ENCODE measurements at regions not wholly inside any gene's neighbourhood (a gene's known extent, or its start where the extent isn't known, plus 50 kb on each side); places are given as distances from the start of the nearest gene placed in this dataset.

GRCh38 chr14:98162856-98163805 lies 1108.9 kb downstream of the BCL11B start:
- H3K4me2 ChIP-seq (ENCODE audit: unreplicated experiment): no peak overlapping the region
- H4K20me1 ChIP-seq (ENCODE audit: insufficient read depth): no peaks in the 10 kb centered on the region
- no peak overlapping the region for H3K4me3 ChIP-seq
- no peaks in the 10 kb centered on the region for H3K79me2 ChIP-seq (ENCODE audit: insufficient read depth)
- H3K9ac ChIP-seq: no peak overlapping the region
- H3K9me2 ChIP-seq (ENCODE audit: insufficient read depth): no peaks in the 10 kb centered on the region
- H3K9me3 ChIP-seq (ENCODE audit: low read depth): no peaks in the 10 kb centered on the region
- H2AFZ ChIP-seq: no peak overlapping the region
- H3K27ac ChIP-seq: no peak overlapping the region
- H3K4me1 ChIP-seq (ENCODE audit: insufficient read depth): no peaks in the 10 kb centered on the region
- no peak for DNase-seq
- no peaks in the 10 kb centered on the region for H3K36me3 ChIP-seq (ENCODE audit: low read depth)
- in situ Hi-C loops (cut with MboI): no loop called here
- no peaks in the 10 kb centered on the region for H3K27me3 ChIP-seq (replicated peaks; ENCODE audit: insufficient read depth)
- no peaks in the 10 kb centered on the region for H3F3A ChIP-seq (ENCODE audit: insufficient read depth)
- 41% methylated on average over 26 of the region's 26 CpGs for WGBS, 2 experiments (ENCODE audit: low coverage in 1 of 2, low lambda C conversion rate in 2 of 2, missing lambda C conversion rate in 2 of 2)
- TF ChIP-seq EZH2phosphoT487 (IDR thresholded peaks at IDR 0.05; ENCODE audit: insufficient read depth, low read depth) (no peak), EZH2 (IDR thresholded peaks at IDR 0.05; ENCODE audit: insufficient read depth, poor library complexity, severe bottlenecking) (no peak)

- Histone ChIP-seq H3K4me2 (ENCODE audit: unreplicated experiment) (no peak overlapping the region), H3K4me3 (no peak overlapping the region), H3K9ac (no peak overlapping the region), H3K9me3 (ENCODE audit: low read depth) (no peaks in the 10 kb centered on the region), H3K27ac (no peak overlapping the region), H3K79me2 (ENCODE audit: insufficient read depth) (no peaks in the 10 kb centered on the region), H4K20me1 (ENCODE audit: insufficient read depth) (no peaks in the 10 kb centered on the region), H3K4me1 (ENCODE audit: insufficient read depth) (no peaks in the 10 kb centered on the region), H3F3A (ENCODE audit: insufficient read depth) (no peaks in the 10 kb centered on the region), H3K36me3 (ENCODE audit: low read depth) (no peaks in the 10 kb centered on the region), H3K27me3 (replicated peaks; ENCODE audit: insufficient read depth) (no peaks in the 10 kb centered on the region), H3K9me2 (ENCODE audit: insufficient read depth) (no peaks in the 10 kb centered on the region), H2AFZ (no peak overlapping the region)
- TF ChIP-seq EZH2 (IDR thresholded peaks at IDR 0.05; ENCODE audit: insufficient read depth, poor library complexity, severe bottlenecking) (no peak), EZH2phosphoT487 (IDR thresholded peaks at IDR 0.05; ENCODE audit: insufficient read depth, low read depth) (no peak)
- WGBS, 2 experiments (ENCODE audit: low coverage in 1 of 2, low lambda C conversion rate in 2 of 2, missing lambda C conversion rate in 2 of 2): 15 to 18% methylated on average over 3 of the region's 3 CpGs
- in situ Hi-C loops (cut with MboI): no loop called here
- no peak for DNase-seq
Observed at GRCh38 chr14:98163873-98164272, 1108.1 kb downstream of the BCL11B start.

- Histone ChIP-seq H3K9ac (no peak overlapping the region), H4K20me1 (ENCODE audit: insufficient read depth) (no peaks in the 10 kb centered on the region)
- in situ Hi-C loops (cut with MboI): no loop called here
Observed at GRCh38 chr14:98165976-98166375, 1106.0 kb downstream of the BCL11B start.

GRCh38 chr14:98167275-98167674 lies 1104.7 kb downstream of the BCL11B start:
- Histone ChIP-seq H3F3A (ENCODE audit: insufficient read depth) (no peaks in the 10 kb centered on the region), H3K9me3 (ENCODE audit: low read depth) (no peaks in the 10 kb centered on the region), H3K4me3 (no peak overlapping the region), H3K9me2 (ENCODE audit: insufficient read depth) (no peaks in the 10 kb centered on the region), H3K9ac (no peak overlapping the region), H4K20me1 (ENCODE audit: insufficient read depth) (no peaks in the 10 kb centered on the region), H2AFZ (no peak overlapping the region), H3K79me2 (ENCODE audit: insufficient read depth) (no peaks in the 10 kb centered on the region), H3K36me3 (ENCODE audit: low read depth) (no peaks in the 10 kb centered on the region), H3K27me3 (replicated peaks; ENCODE audit: insufficient read depth) (no peaks in the 10 kb centered on the region), H3K4me1 (ENCODE audit: insufficient read depth) (no peaks in the 10 kb centered on the region), H3K4me2 (ENCODE audit: unreplicated experiment) (no peak overlapping the region), H3K27ac (no peak overlapping the region)
- in situ Hi-C loops (cut with MboI): no loop called here
- 37 to 40% methylated on average over 10 of the region's 10 CpGs for WGBS, 2 experiments (ENCODE audit: low coverage in 1 of 2, low lambda C conversion rate in 2 of 2, missing lambda C conversion rate in 2 of 2)
- no peak for TF ChIP-seq EZH2phosphoT487 (IDR thresholded peaks at IDR 0.05; ENCODE audit: insufficient read depth, low read depth)
- TF ChIP-seq EZH2 (IDR thresholded peaks at IDR 0.05; ENCODE audit: insufficient read depth, poor library complexity, severe bottlenecking): no peak
- DNase-seq: no peak

More at GRCh38 chr14:98165976-98166375, 1106.0 kb downstream of the BCL11B start:
- Histone ChIP-seq H2AFZ (no peak overlapping the region), H3K36me3 (ENCODE audit: low read depth) (no peaks in the 10 kb centered on the region), H3K4me2 (ENCODE audit: unreplicated experiment) (no peak overlapping the region), H3K27ac (no peak overlapping the region), H3K9me2 (ENCODE audit: insufficient read depth) (no peaks in the 10 kb centered on the region), H3K79me2 (ENCODE audit: insufficient read depth) (no peaks in the 10 kb centered on the region), H3K9me3 (ENCODE audit: low read depth) (no peaks in the 10 kb centered on the region), H3K27me3 (replicated peaks; ENCODE audit: insufficient read depth) (no peaks in the 10 kb centered on the region), H3K4me3 (no peak overlapping the region), H3F3A (ENCODE audit: insufficient read depth) (no peaks in the 10 kb centered on the region), H3K4me1 (ENCODE audit: insufficient read depth) (no peaks in the 10 kb centered on the region)
- WGBS, 2 experiments (ENCODE audit: low coverage in 1 of 2, low lambda C conversion rate in 2 of 2, missing lambda C conversion rate in 2 of 2): 62 to 65% methylated on average over 9 of the region's 9 CpGs
- no peak for DNase-seq
- no peak for TF ChIP-seq EZH2phosphoT487 (IDR thresholded peaks at IDR 0.05; ENCODE audit: insufficient read depth, low read depth)
- no peak for TF ChIP-seq EZH2 (IDR thresholded peaks at IDR 0.05; ENCODE audit: insufficient read depth, poor library complexity, severe bottlenecking)

Measured in GM23248 (cell line).